ENCODE measurements at regions not wholly inside any gene's neighbourhood (a gene's known extent, or its start where the extent isn't known, plus 50 kb on each side); places are given as distances from the start of the nearest gene placed in this dataset.

DNA sequence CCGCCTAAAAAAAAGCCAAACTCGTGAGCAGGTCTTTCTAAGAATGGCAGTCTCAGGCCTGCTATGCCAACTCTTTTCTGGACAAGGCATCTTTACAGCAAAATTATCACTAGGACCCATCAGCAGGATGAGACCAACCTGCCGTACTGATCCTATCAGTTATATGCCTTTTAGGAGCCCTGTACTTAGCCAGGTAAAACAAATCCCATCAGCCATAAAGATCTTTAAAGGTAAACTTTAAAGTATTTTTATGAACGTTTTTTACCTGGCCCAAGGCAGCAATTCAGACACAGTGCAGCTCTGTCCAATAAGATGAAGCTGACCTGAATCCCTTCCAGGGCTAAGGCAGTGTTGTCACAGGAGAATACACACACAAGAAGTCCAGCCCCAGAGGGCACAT, 51.3 kb upstream of the TGM3 start:
- Histone ChIP-seq H3K9me3 (no peaks in the 10 kb centered on the region), H3K27ac (no peak overlapping the region), H3K27me3 (peaks cover 0 to 57% of the 10 kb centered on the region in 2 donors), H3K36me3 (no peaks in the 10 kb centered on the region), H3K4me3 (no peak overlapping the region), H3K4me1 (no peaks in the 10 kb centered on the region)
- ATAC-seq (no peak), DNase-seq (no peak)
- TF ChIP-seq, protein P1, sequence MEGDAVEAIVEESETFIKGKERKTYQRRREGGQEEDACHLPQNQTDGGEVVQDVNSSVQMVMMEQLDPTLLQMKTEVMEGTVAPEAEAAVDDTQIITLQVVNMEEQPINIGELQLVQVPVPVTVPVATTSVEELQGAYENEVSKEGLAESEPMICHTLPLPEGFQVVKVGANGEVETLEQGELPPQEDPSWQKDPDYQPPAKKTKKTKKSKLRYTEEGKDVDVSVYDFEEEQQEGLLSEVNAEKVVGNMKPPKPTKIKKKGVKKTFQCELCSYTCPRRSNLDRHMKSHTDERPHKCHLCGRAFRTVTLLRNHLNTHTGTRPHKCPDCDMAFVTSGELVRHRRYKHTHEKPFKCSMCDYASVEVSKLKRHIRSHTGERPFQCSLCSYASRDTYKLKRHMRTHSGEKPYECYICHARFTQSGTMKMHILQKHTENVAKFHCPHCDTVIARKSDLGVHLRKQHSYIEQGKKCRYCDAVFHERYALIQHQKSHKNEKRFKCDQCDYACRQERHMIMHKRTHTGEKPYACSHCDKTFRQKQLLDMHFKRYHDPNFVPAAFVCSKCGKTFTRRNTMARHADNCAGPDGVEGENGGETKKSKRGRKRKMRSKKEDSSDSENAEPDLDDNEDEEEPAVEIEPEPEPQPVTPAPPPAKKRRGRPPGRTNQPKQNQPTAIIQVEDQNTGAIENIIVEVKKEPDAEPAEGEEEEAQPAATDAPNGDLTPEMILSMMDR (IDR thresholded peaks at IDR 0.05) = no peak
- intact Hi-C loops (cut with DNase I) = no loop called here

DNA sequence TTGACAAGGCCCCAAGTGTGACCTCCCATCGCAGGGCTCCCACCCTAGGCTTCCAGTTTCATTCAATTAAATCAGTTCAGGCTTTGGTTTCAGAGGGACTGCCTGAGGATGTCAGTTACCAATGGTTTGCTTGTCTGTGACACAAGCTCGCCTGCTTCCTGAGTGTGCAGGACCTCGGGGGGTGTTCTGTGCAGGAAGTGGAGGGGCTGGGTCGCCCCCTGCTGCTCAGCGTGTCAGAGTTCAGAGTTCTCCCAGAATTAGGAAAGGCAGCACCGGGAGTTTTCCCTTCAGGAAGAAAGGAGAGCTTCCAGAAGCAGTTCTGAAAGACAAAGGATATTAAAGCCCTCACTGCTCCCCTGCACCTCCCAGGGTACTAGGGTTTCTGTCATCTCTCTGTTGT, 50.8 kb upstream of the TGM3 start:
- intact Hi-C loops (cut with DNase I) = no loop called here
- no peaks in the 10 kb centered on the region for H3K9me3 ChIP-seq
- TF ChIP-seq, protein P1 (IDR thresholded peaks at IDR 0.05) = no peak
- H3K27me3 ChIP-seq = peaks cover 0 to 62% of the 10 kb centered on the region in 2 donors
- no peak for DNase-seq
- no peak overlapping the region for H3K4me3 ChIP-seq
- H3K36me3 ChIP-seq = no peaks in the 10 kb centered on the region
- no peak overlapping the region for H3K27ac ChIP-seq
- no peak for ATAC-seq
- no peaks in the 10 kb centered on the region for H3K4me1 ChIP-seq

DNA sequence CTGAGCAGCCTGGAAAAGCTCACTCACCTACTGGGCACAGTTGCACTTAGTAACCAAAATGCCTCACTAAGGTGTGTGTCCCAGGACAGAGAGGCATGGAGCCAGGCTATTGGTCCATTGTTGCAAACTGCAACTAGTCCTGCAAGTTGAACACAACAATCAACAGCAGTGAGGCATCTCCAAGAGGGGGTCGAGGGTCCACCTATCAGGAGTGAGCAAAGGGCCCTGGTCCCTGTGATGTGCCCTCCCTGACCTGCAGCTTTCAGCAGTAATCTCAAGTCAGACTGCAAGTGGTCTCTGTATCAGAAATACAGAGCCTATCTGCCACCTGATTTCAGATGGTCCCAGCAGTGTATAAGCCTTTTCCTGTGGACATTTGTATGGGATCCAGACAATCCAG, 50.2 kb upstream of the TGM3 start:
- DNase-seq = no peak
- Histone ChIP-seq H3K27ac (no peak overlapping the region), H3K27me3 (peaks cover 0 to 65% of the 10 kb centered on the region in 2 donors), H3K36me3 (no peaks in the 10 kb centered on the region), H3K4me3 (no peak overlapping the region), H3K9me3 (no peaks in the 10 kb centered on the region), H3K4me1 (no peaks in the 10 kb centered on the region)
- TF ChIP-seq, protein P1 (IDR thresholded peaks at IDR 0.05) = no peak
- no peak for ATAC-seq
- intact Hi-C loops (cut with DNase I) = no loop called here

Data from left lung (tissue), 4 donors.